GM12878 (cell line): ENCODE measurements at regions not wholly inside any gene's neighbourhood (a gene's known extent, or its start where the extent isn't known, plus 50 kb on each side); places are given as distances from the start of the nearest gene placed in this dataset.

Experiments
- ATAC-seq: fragments of 200-7000 bp; cut with Tn5 transposase; 3 replicates; pipeline ENCODE4 v1.9.1; 2020; ENCODE audit warnings: mild to moderate bottlenecking, moderate library complexity
- BruUV-seq: library from RNA; stranded (reverse); fragments of 400-500 nt; replicated peaks from 2 replicates; lab custom pipeline; 2021; lab: Mats Ljungman, UMichigan
- CTCF ChIA-PET: fragments of 300-600 bp; sonication (Branson Sonifier 250); formaldehyde crosslinking; extraction: SDS; loops from one replicate; lab custom pipeline; 2021; ENCODE audit warnings: inconsistent platforms; lab: Yijun Ruan, JAX
- POLR2A ChIA-PET: fragments of 350-600 bp; formaldehyde crosslinking; extraction: SDS; loops from one replicate; lab custom pipeline; 2021; ENCODE audit warnings: inconsistent platforms; lab: Charles Lee
- RAD21 ChIA-PET: fragments of 300-600 bp; sonication (Branson Sonifier 250); formaldehyde crosslinking; loops from one replicate; lab custom pipeline; 2023; ENCODE audit warnings: antibody characterized with exemption; ENCODE audit not compliant: unreplicated experiment; lab: Charles Lee
- SMC1A ChIA-PET: fragments of 300-600 bp; sonication (Branson Sonifier 250); formaldehyde crosslinking; loops from one replicate; lab custom pipeline; 2023; ENCODE audit not compliant: unreplicated experiment, uncharacterized antibody; lab: Charles Lee
- DNase-seq: peaks from one replicate; pipeline ENCODE4 v3.0.0-alpha.2; 2011; ENCODE audit warnings: low read depth, low spot score
- FAIRE-seq: peaks from 3 replicates; lab custom pipeline; 2011; peaks lifted over from hg19 to GRCh38; lab: Jason Lieb, UNC
- H2AFZ ChIP-seq: 2 replicates; pipeline ENCODE4 v1.6.0; 2011; ENCODE audit warnings: low read depth, low read length, control low read depth; ENCODE audit not compliant: control insufficient read depth
- H3K27ac ChIP-seq: 2 replicates; pipeline ENCODE4 v1.5.1; 2011; ENCODE audit warnings: control low read depth; ENCODE audit not compliant: control insufficient read depth, insufficient read depth
- H3K27me3 ChIP-seq, 2 experiments: replicated peaks in 1 of 2; 2 replicates each; pipeline versions ENCODE4 v1.6.0 to v1.6.1; 2011; ENCODE audit warnings: low read length in 1 of 2; ENCODE audit not compliant: control insufficient read depth in 2 of 2, insufficient read depth in 2 of 2
- H3K36me3 ChIP-seq, 2 experiments: 2 replicates each; pipeline ENCODE4 v1.5.1; 2011; ENCODE audit warnings: low read length in 1 of 2; ENCODE audit not compliant: control insufficient read depth in 2 of 2, insufficient read depth in 2 of 2
- H3K4me1 ChIP-seq: 2 replicates; pipeline ENCODE4 v1.6.1; 2011; ENCODE audit warnings: mild to moderate bottlenecking, low read length, moderate library complexity, mixed read lengths; ENCODE audit not compliant: control insufficient read depth, insufficient read depth
- H3K4me2 ChIP-seq: 2 replicates; pipeline ENCODE4 v1.6.0; 2011; ENCODE audit warnings: control low read depth; ENCODE audit not compliant: control insufficient read depth, insufficient read depth
- H3K4me3 ChIP-seq: fragments of 200-600 bp; sonication (generic); 2 replicates; pipeline ENCODE4 v1.5.1; 2016
- H3K79me2 ChIP-seq: 2 replicates; pipeline ENCODE4 v1.6.0; 2011; ENCODE audit warnings: low read length; ENCODE audit not compliant: control insufficient read depth, insufficient read depth
- H3K9ac ChIP-seq: 2 replicates; pipeline ENCODE4 v1.8.0; 2011; ENCODE audit warnings: low read length, control low read depth, mixed read lengths; ENCODE audit not compliant: control insufficient read depth, insufficient read depth
- H3K9me3 ChIP-seq: replicated peaks from 3 replicates; pipeline ENCODE4 v1.5.1; 2011; ENCODE audit warnings: mild to moderate bottlenecking, low read length; ENCODE audit not compliant: control insufficient read depth, insufficient read depth
- H4K20me1 ChIP-seq: 2 replicates; pipeline ENCODE4 v1.6.0; 2011; ENCODE audit not compliant: control insufficient read depth, insufficient read depth
- CHD1 ChIP-seq: IDR thresholded peaks from 2 replicates; pipeline ENCODE4 v1.6.1; 2012; ENCODE audit warnings: low read depth, low read length, improper control_type of control experiment
- CHD4 ChIP-seq: fragments of 200-600 bp; sonication (generic); IDR thresholded peaks from 2 replicates; pipeline ENCODE4 v1.6.1; 2016; ENCODE audit warnings: mild to moderate bottlenecking
- ESRRA ChIP-seq: IDR thresholded peaks from 2 replicates; pipeline ENCODE4 v1.6.1; 2012; ENCODE audit warnings: mild to moderate bottlenecking, low read length, improper control_type of control experiment
- FOS ChIP-seq: IDR thresholded peaks from 3 replicates; pipeline ENCODE4 v1.6.1; 2011; ENCODE audit warnings: borderline replicate concordance; ENCODE audit not compliant: insufficient read length; ENCODE audit errors: extremely low read depth
- KDM1A ChIP-seq: fragments of 200-600 bp; sonication (generic); IDR thresholded peaks from 2 replicates; pipeline ENCODE4 v1.6.1; 2016; ENCODE audit warnings: borderline replicate concordance
- KLF5 ChIP-seq: fragments of 450-650 bp; IDR thresholded peaks from 2 replicates; pipeline ENCODE4 v1.6.1; 2014; ENCODE audit warnings: mild to moderate bottlenecking; ENCODE audit not compliant: partially characterized antibody
- PRDM15 ChIP-seq: fragments of 450-650 bp; formaldehyde crosslinking; IDR thresholded peaks from 2 replicates; pipeline ENCODE4 v1.4.0; 2020; ENCODE audit warnings: mild to moderate bottlenecking, moderate library complexity
- SUPT20H ChIP-seq: IDR thresholded peaks from 2 replicates; pipeline ENCODE4 v1.6.1; 2011; ENCODE audit warnings: low read depth, mild to moderate bottlenecking, low read length, moderate library complexity, borderline replicate concordance; ENCODE audit not compliant: control insufficient read depth
- ZBTB40 ChIP-seq: fragments of 450-650 bp; IDR thresholded peaks from 2 replicates; pipeline ENCODE4 v1.6.1; 2016; ENCODE audit warnings: mild to moderate bottlenecking, moderate library complexity, borderline replicate concordance
- ZNF217 ChIP-seq: fragments of 450-650 bp; IDR thresholded peaks from 2 replicates; pipeline ENCODE4 v1.6.1; 2017; ENCODE audit warnings: antibody characterized with exemption, mild to moderate bottlenecking
- ZNF622 ChIP-seq: fragments of 450-650 bp; IDR thresholded peaks from 2 replicates; pipeline ENCODE4 v1.6.1; 2017; ENCODE audit warnings: mild to moderate bottlenecking, inconsistent platforms
- WGBS: methylation state at CpG from one replicate; pipeline ENCODE4 v1.1.6; 2016; ENCODE audit warnings: low lambda C conversion rate; ENCODE audit not compliant: insufficient replicate concordance, insufficient coverage; ENCODE audit errors: missing lambda C conversion rate; 5-methylcytosine and 5-hydroxymethylcytosine counted together
- in situ Hi-C: fragments of 300-500 bp; cut with MboI; formaldehyde crosslinking; loops from 9 replicates; pipeline ENCODE4 v1.14.3; 2018; ENCODE audit warnings: mixed read lengths
- intact Hi-C: fragments of 100-400 bp; cut with micrococcal nuclease; formaldehyde crosslinking; loops from one replicate; pipeline ENCODE4 v1.14.2; 2022; ENCODE audit not compliant: unreplicated experiment
- TF ChIP-seq, protein P1 (sequence below): IDR thresholded peaks from 2 replicates; pipeline ENCODE4 v1.6.1; 2012; ENCODE audit warnings: improper control_type of control experiment, low read depth, low read length; ENCODE audit not compliant: insufficient replicate concordance

GRCh38 chr2:147061269-147061668 is 783.6 kb upstream of the ACVR2A start:
- H3K27ac ChIP-seq: no peak overlapping the region
- ChIA-PET SMC1A (interaction anchor here (0.7 kb wide), 1 partner anchor 407 kb away, joined by 3 read pairs; no protein-coding TSS in a partner anchor), RAD21 (no interaction called here), POLR2A (no interaction called here), CTCF (interaction anchor here (1.2 to 2.8 kb wide), 4 partner anchors 17 to 271 kb away, joined by 3 to 15 read pairs (median 5); no protein-coding TSS in a partner anchor)
- no peak overlapping the region for H3K9ac ChIP-seq
- ATAC-seq (no peak), DNase-seq (no peak), FAIRE-seq (no peak)
- no peaks in the 10 kb centered on the region for H3K79me2 ChIP-seq
- WGBS: 89% methylated on average over 1 of the region's 1 CpG
- H3K9me3 ChIP-seq: no peaks in the 10 kb centered on the region; the same call in 2 of the 3 replicates
- no peak overlapping the region for H3K4me2 ChIP-seq
- intact Hi-C loops (no loop called here), in situ Hi-C loops (no loop called here)
- no peaks in the 10 kb centered on the region for H3K36me3 ChIP-seq
- H2AFZ ChIP-seq: no peak overlapping the region
- BruUV-seq: no TSS peak
- H3K4me1 ChIP-seq: no peaks in the 10 kb centered on the region
- no peaks in the 10 kb centered on the region for H3K27me3 ChIP-seq
- no peak overlapping the region for H3K4me3 ChIP-seq
- no peaks in the 10 kb centered on the region for H4K20me1 ChIP-seq
- TF ChIP-seq ZNF217 (no peak), ZBTB40 (no peak), CHD1 (no peak), FOS (no peak), ESRRA (no peak), PRDM15 (CRISPR knock-in tag) (no peak), SUPT20H (no peak), KDM1A (no peak), CHD4 (no peak), ZNF622 (no peak), KLF5 (no peak)
- TF ChIP-seq, protein P1, sequence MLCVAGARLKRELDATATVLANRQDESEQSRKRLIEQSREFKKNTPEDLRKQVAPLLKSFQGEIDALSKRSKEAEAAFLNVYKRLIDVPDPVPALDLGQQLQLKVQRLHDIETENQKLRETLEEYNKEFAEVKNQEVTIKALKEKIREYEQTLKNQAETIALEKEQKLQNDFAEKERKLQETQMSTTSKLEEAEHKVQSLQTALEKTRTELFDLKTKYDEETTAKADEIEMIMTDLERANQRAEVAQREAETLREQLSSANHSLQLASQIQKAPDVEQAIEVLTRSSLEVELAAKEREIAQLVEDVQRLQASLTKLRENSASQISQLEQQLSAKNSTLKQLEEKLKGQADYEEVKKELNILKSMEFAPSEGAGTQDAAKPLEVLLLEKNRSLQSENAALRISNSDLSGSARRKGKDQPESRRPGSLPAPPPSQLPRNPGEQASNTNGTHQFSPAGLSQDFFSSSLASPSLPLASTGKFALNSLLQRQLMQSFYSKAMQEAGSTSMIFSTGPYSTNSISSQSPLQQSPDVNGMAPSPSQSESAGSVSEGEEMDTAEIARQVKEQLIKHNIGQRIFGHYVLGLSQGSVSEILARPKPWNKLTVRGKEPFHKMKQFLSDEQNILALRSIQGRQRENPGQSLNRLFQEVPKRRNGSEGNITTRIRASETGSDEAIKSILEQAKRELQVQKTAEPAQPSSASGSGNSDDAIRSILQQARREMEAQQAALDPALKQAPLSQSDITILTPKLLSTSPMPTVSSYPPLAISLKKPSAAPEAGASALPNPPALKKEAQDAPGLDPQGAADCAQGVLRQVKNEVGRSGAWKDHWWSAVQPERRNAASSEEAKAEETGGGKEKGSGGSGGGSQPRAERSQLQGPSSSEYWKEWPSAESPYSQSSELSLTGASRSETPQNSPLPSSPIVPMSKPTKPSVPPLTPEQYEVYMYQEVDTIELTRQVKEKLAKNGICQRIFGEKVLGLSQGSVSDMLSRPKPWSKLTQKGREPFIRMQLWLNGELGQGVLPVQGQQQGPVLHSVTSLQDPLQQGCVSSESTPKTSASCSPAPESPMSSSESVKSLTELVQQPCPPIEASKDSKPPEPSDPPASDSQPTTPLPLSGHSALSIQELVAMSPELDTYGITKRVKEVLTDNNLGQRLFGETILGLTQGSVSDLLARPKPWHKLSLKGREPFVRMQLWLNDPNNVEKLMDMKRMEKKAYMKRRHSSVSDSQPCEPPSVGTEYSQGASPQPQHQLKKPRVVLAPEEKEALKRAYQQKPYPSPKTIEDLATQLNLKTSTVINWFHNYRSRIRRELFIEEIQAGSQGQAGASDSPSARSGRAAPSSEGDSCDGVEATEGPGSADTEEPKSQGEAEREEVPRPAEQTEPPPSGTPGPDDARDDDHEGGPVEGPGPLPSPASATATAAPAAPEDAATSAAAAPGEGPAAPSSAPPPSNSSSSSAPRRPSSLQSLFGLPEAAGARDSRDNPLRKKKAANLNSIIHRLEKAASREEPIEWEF: no peak
